HG03520 (cell line): ENCODE measurements at regions not wholly inside any gene's neighbourhood (a gene's known extent, or its start where the extent isn't known, plus 50 kb on each side); places are given as distances from the start of the nearest gene placed in this dataset.
"Not testable (repeated sequence)": the region's sequence is repeated elsewhere in the genome, so short reads cannot be mapped to it uniquely, and the experiment has no call there.

Experiments used
- ATAC-seq: cut with Tn5 transposase; IDR thresholded peaks from one replicate; pipeline ENCODE4 v1.9.1; 2021; ENCODE audit warnings: mild to moderate bottlenecking, moderate library complexity; ENCODE audit not compliant: unreplicated experiment

DNA sequence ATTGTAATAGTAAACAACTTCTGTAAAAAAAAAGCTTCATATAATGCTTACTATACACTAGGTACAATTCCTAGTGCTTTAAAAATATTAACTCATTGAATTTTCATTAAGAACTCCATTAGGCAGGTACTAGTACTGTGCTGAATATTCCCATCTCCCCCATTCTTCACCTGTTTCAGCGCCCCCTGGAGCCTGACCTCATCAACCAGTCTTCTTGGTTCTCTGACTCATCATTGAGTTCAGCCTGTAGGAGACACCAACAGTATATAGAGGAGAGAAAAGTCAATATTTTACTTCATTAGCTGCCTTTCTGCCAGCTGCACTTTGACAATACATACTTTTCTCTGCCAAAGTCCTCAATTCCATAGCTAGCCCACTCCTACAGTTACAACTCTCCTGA is 1009.9 kb upstream of the KLHL29 start:
- ATAC-seq, result no peak

GRCh38 chr2:22377268-22377667 is 1007.7 kb upstream of the KLHL29 start:
- ATAC-seq, result no peak

- no peak for ATAC-seq
Measured at GRCh38 chr2:22382479-22383169, 1002.4 kb upstream of the KLHL29 start.

DNA sequence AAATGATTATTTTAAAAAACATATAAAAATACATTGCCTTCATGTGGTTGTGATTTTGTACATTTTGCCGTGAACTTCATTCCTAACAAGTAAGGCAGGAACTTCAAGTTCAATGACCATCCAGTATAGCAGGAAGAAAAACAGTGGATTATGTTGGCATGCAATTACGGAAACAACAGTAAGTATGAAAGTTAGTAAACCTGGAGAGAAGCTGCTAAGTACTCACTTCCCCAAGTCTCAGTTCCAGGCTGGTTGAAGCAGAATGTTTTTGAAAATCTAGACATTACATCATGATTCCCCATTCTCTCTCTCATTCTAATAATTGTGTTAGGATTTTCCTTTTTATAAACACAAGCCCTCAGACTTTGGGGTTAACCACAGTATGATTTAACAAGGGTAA is 987.1 kb upstream of the KLHL29 start:
- no peak for ATAC-seq

- ATAC-seq, result no peak
Measured at GRCh38 chr2:22403748-22404147, 981.2 kb upstream of the KLHL29 start.

DNA sequence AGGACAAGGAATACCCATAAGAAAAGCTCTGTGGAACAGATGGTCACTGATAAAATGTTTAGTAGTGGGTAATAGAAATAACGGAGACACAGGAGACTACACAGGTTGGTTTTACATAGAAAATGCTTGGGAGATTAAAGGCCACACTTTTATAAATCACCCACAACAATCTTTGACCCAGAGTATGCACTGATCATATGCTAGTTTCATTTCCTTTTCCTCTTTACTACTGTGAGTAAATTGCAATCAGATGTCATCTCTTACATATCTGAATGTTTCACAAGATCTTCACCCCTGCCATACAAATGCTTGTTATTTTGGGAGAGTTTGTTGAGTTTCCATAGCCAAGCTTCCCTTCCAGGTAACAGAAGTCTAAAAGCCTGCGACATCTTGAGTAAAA is 978.4 kb upstream of the KLHL29 start:
- ATAC-seq, result no peak

DNA sequence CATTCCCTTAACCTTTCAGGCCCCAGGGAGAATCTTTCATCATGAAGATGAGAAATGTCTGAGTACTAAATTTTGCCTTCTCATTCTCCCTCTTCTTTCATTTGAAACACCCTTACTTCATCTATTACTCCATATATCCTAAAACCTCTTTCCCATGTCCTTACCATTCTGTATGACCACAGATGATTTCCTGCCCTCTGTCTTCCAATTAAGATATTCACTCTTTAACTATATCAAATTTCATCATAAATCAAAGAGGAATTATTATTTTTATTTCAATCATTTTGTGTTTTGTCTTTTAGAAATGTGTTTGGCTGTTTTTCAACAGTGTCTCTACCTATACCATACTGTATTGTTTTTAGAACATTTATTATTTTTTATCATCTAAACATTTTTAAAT is 964.9 kb upstream of the KLHL29 start:
- no peak for ATAC-seq

DNA sequence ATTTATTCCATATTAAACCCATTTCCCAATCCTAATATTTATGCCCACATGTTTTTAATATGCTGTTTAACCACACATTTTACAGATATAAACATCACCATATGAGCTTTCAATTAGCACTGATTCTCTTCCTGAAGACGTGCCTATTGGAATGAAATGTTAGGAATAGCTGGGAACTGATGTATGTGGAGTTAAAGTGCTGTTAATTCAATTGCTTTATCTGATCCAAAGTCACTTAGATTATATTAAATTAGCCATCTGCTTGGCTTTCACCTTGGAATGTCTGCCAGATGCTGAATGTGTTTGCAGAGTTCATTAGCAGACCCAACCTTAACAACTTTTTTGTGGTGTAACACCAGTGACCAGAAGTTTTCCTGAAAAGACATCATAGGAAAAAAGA is 942.9 kb upstream of the KLHL29 start:
- no peak for ATAC-seq

DNA sequence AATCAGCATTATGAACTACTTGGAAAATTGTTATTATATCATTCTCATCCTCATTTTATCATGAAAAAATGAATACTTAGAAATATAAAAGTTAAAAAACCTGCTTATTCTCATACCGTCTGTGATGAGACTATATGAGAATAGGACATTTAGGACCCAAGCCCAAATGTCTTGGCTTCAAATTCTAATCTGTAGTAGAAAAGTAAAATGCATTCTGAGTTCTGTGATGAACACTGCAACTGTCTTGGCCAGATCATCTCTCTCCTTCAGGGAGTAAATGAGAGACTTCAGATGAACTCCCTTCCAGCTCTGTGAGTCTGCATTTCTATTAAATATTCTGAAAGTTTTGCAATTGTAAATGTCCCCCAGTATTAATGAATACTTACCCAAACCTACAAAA is 940.7 kb upstream of the KLHL29 start:
- no peak for ATAC-seq

DNA sequence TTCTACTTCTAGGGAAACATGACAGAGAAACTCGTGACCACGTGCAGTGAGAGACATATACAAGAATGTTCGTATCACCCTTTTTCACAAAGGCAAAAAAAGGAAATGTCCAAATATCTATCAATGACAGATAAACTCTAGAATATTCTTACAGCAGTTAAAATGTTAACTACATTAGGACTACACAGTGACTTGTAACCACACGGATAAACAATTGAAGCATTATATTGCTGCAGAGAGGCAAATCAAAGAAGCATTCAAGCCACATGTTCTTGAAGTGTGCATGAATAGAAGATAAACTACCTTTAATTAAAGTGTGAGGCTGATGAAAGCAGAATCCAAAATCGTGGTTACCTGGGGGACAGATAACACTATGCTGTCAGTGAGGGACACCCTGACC is 935.3 kb upstream of the KLHL29 start:
- ATAC-seq, result no peak

GRCh38 chr2:22450831-22451230 is 934.1 kb upstream of the KLHL29 start:
- ATAC-seq, result no peak

DNA sequence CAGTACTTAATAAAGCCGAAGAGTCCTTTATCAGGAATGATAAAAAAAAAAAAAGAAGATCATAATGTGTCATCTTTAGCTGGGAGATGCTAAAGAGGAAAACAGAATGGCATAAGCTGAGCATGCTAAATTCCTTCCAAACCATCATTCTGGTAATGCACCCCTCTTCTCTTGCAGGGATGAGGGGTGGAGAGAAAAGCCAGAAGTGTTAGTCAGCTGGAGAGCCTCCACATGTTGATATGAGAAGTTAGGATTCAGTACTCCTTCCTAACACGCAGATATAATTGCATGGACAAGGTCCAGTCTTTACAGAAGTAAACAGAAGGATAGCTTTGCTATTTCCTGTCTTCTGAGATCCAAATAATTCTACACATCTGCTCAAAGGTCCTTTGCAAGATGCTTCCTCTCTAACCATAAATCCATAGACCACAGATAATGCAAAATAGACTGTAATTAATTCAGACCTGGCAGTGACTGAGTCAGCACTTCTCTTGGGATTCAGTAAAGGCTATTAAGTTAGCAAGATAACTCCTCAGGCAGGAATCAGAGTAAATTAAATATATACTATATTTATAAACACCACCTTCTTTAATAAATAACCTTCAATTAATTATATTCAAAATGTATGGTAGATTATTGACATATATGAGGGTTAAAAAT is 930.0 kb upstream of the KLHL29 start:
- no peak for ATAC-seq

DNA sequence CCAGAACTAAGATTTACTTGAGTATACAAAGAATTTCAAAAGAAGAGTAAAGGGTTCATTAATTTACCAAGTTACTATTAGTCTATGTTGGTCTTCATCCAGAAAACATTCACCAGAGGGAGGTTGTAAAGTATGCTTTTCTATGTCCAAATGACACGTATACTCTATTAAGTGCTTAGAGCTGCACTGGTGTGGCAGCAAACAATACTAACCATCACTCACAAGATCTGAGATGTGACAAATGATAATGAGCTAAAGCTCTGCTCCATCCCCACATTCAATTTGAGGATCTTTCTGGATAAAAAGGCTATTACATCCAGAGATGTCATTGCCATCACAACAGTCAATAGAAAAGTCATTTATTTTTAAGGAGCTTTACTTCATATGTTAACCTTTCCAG is 926.5 kb upstream of the KLHL29 start:
- no peak for ATAC-seq

GRCh38 chr2:22475103-22475502 is 909.9 kb upstream of the KLHL29 start:
- ATAC-seq, result not testable (repeated sequence)

DNA sequence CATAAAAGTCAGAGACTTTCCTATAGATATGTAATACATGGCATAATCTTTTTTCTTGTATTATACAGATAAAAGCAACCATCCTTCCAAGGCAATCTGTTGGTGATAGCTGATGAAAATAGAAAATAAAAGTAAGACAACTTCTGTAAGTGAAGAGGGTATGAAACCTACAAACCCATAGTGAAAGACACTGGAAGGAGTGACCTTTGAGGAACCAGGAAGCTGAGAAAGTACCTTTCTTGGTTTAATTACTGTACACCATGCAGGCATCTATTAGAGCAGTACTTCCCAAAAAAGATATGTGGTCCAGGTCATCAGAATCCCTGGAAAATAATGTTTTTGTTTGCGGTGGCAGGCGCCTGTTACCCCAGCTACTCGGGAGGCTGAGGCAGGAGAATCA is 906.6 kb upstream of the KLHL29 start:
- ATAC-seq, result no peak

- no peak for ATAC-seq
Measured at GRCh38 chr2:22481486-22482259, 903.3 kb upstream of the KLHL29 start.

DNA sequence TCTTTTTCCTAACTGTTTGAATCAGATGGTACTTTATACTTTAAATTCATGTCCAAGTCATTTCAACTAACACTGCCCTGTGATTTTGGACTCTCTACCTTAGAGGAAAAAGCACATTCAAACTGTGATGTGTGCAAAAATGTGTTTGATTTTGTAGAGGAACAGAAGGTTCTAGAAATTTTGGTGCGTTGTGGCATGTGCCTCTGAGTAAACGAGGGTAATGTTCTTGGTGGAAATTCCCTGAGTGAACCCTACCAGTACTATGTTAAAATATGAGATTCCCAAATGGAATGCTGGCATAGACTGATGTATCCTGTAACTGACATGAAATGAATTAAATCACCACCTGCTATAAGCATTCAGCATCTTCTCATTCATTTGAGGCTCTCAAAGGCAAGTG is 901.9 kb upstream of the KLHL29 start:
- no peak for ATAC-seq

DNA sequence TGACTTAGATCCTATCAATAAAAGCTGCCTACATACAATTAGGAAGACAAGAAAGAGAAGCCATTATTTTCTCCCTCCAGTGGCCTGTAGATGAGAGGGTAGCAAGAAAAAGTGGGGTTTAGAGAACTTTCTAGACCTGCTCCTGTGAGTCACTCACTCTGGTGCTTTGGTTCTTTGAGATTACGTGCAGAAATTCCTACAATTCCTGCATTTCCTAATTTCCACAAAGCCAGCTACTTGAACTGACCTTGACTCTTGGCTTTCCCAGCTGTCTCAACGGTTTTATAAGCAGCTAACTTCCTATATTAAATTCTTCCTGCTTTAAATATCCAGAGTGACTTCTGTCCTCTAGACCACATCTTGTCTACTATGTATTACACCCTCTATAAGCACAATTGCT is 899.5 kb upstream of the KLHL29 start:
- ATAC-seq, result no peak

- no peak for ATAC-seq
Measured at GRCh38 chr2:22486343-22486742, 898.6 kb upstream of the KLHL29 start.

DNA sequence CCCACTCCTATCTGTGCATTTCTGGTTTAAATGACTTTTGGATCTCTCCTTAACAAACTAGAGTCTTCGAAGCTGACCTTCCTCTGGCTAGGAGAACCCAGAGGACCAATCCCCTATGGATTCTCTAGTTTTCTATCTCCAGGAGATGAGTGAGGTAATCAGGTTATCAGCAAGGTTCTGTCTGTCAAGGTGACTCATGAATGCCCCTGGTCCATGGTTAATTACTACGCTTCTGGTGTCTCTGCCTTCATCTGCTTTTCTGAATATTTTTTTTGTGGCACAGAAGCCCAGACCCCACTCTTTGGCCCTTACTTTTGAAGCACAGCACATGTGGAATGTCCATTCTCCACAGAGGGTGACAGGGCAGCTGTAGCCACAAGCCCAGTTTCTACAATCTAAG is 897.9 kb upstream of the KLHL29 start:
- no peak for ATAC-seq

DNA sequence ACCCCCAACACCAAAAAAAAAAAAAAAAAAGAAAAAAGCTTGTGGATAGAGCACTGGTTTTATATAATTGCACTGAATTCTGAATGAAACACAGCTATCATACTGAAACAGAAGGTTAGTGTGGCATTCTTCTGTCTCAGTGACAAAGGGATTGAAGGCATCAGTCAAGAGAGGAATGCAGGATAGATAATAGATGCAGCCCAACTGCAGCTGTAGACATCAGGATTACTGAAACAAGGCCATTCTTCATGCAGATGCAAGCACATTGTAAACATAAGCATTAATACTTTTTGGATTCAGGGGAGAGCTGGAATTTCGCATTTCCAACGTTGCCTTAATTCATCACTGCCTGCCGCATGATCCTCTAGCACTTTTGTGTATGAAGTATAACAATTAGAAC is 897.4 kb upstream of the KLHL29 start:
- no peak for ATAC-seq

- ATAC-seq, result no peak
Measured at GRCh38 chr2:22491442-22491841, 893.5 kb upstream of the KLHL29 start.
